Fibroblast of the aortic adventitia (primary cell): ENCODE measurements at regions not wholly inside any gene's neighbourhood (a gene's known extent, or its start where the extent isn't known, plus 50 kb on each side); places are given as distances from the start of the nearest gene placed in this dataset.

Source experiments
- DNase-seq: peaks from one replicate; pipeline ENCODE4 v3.0.0-alpha.2; 2010; ENCODE audit warnings: low read depth
- H3K4me3 ChIP-seq: 2 replicates; pipeline ENCODE4 v1.5.1; 2011; ENCODE audit warnings: low read depth, mild to moderate bottlenecking, control low read depth, low read length, moderate library complexity
- CTCF ChIP-seq: IDR thresholded peaks from 2 replicates; pipeline ENCODE4 v1.5.1; 2011; ENCODE audit warnings: mild to moderate bottlenecking, low read length, control low read depth, inconsistent platforms; ENCODE audit not compliant: insufficient read depth

GRCh38 chr20:60363698-60364097 lies 405.5 kb downstream of the CDH26 start:
- H3K4me3 ChIP-seq = no peak overlapping the region
- DNase-seq = no peak
- no peak for TF ChIP-seq CTCF

- TF ChIP-seq CTCF = no peak
- no peak for DNase-seq
- H3K4me3 ChIP-seq = no peak overlapping the region
These were observed 406.9 kb downstream of the CDH26 start for GRCh38 chr20:60365064-60365666.

GRCh38 chr20:60365882-60366281 lies 407.7 kb downstream of the CDH26 start:
- no peak for TF ChIP-seq CTCF
- no peak overlapping the region for H3K4me3 ChIP-seq

GRCh38 chr20:60371384-60371783 lies 413.2 kb downstream of the CDH26 start:
- no peak for DNase-seq
- H3K4me3 ChIP-seq = no peak overlapping the region
- TF ChIP-seq CTCF = no peak

More at GRCh38 chr20:60365882-60366281, 407.7 kb downstream of the CDH26 start:
- DNase-seq = no peak

- DNase-seq = no peak
- TF ChIP-seq CTCF = no peak
These were observed 414.1 kb downstream of the CDH26 start for GRCh38 chr20:60372275-60372674.

GRCh38 chr20:60372822-60373221 lies 414.6 kb downstream of the CDH26 start:
- TF ChIP-seq CTCF = no peak
- DNase-seq = no peak
- H3K4me3 ChIP-seq = no peak overlapping the region

More at GRCh38 chr20:60372275-60372674, 414.1 kb downstream of the CDH26 start:
- H3K4me3 ChIP-seq = no peak overlapping the region

GRCh38 chr20:60378620-60379019 lies 420.4 kb downstream of the CDH26 start:
- DNase-seq = no peak
- TF ChIP-seq CTCF = no peak
- no peak overlapping the region for H3K4me3 ChIP-seq
